ENCODE measurements at regions not wholly inside any gene's neighbourhood (a gene's known extent, or its start where the extent isn't known, plus 50 kb on each side); places are given as distances from the start of the nearest gene placed in this dataset.

DNA sequence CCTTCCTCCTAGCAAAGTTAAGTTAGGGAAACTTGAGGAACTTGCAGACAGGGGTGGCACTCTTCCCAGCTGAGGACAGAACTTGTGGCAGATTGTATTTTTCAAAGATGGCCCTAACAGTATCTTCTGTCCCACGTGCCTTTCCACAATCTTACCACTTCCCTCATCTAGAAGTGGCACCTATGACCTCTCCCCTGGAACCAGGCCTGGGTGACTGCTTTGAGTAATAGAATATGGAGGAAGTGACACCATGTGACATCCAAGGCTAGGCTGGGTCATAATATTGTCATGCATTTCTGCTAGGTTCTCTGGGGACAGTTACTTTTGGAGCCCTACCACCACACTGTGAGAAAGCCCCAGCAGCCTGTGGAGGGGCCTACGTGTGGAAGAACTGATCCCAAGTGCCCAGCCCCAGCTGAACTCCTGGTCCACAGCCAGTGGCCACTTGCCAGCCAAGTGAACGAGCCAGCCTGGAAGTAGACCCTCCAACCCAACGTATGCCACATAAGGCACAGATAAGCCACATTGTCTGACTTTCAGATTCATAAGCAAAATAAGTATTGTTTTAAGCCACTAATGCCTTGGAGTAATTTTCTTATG lies 193.7 kb downstream of the PTPN20 start:
- TF ChIP-seq, protein P1, sequence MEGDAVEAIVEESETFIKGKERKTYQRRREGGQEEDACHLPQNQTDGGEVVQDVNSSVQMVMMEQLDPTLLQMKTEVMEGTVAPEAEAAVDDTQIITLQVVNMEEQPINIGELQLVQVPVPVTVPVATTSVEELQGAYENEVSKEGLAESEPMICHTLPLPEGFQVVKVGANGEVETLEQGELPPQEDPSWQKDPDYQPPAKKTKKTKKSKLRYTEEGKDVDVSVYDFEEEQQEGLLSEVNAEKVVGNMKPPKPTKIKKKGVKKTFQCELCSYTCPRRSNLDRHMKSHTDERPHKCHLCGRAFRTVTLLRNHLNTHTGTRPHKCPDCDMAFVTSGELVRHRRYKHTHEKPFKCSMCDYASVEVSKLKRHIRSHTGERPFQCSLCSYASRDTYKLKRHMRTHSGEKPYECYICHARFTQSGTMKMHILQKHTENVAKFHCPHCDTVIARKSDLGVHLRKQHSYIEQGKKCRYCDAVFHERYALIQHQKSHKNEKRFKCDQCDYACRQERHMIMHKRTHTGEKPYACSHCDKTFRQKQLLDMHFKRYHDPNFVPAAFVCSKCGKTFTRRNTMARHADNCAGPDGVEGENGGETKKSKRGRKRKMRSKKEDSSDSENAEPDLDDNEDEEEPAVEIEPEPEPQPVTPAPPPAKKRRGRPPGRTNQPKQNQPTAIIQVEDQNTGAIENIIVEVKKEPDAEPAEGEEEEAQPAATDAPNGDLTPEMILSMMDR (IDR thresholded peaks at IDR 0.05; ENCODE audit: low read depth, low read length): no peak
- Histone ChIP-seq H3K9me3 (ENCODE audit: low read depth) (no peaks in the 10 kb centered on the region), H3K27ac (peak overlapping the region; percentile 12), H3K27me3 (no peaks in the 10 kb centered on the region), H3K36me3 (no peaks in the 10 kb centered on the region), H3K4me1 (ENCODE audit: low read depth) (peaks cover 5% of the 10 kb centered on the region), H3K4me3 (no peak overlapping the region)
- peak in 1 of 2 donors; percentile 8 for DNase-seq (ENCODE audit: low read depth in 1 of 2, low spot score in 1 of 2)

DNA sequence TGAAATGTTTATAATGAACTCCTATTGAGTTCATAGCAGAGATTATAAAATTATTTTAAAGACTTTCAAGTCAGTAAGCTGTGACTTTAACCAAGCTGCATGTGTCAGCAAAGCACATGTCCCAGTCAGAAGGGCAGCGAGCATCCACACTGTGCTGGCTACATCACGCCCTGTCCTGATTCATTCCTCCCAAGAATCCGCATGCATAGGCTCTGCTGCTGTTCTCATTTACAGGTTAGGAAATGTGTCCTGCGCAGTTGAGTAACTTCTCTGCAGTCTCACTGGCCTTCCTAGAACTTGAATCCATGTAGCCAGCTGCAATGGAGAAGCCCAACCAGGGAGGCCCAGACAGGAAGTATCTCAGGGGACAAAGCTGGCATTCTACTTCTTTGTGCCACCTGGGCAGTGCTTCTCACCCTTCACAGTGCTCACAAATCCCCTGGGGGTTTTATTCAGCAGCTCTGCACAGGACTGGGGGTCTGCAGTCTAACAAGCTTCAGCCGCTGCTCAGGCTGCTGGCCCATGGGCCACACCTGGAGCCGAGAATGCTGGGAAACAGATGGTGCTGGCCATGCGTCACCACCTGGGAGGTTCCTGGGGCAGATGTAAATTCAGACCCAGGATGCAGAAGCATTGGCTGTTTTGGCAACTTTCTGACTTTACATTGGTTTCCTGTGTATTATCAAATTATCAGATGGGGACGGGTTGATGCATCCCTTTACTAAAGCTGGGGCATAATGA lies 192.8 kb upstream of the GDF10 start:
- TF ChIP-seq, protein P1 (IDR thresholded peaks at IDR 0.05; ENCODE audit: low read depth, low read length): no peak
- H3K4me3 ChIP-seq: no peak overlapping the region
- no peaks in the 10 kb centered on the region for H3K36me3 ChIP-seq
- DNase-seq (ENCODE audit: low read depth in 1 of 2, low spot score in 1 of 2): no peak
- no peaks in the 10 kb centered on the region for H3K27me3 ChIP-seq
- no peak overlapping the region for H3K27ac ChIP-seq
- H3K9me3 ChIP-seq (ENCODE audit: low read depth): no peaks in the 10 kb centered on the region
- peaks cover 5% of the 10 kb centered on the region for H3K4me1 ChIP-seq (ENCODE audit: low read depth)

DNA sequence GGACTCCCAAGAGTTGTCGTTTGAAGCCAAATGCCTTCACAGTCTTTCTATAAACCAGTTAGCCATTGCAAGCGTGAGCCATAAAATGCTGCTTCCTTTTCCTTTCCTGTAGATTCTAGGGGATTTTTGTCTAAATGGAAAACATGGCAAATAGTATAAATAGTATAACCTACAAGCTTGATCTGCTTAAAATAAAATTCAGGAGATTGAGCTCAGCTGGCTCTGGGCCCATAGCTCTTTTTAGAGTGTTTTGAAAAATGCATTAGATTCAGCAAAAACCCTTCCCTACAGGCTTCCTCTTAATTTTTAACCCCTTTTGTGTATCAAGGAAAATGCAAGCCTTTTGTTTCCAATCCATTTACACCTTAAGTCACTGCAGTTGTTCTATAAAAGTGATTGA lies 190.1 kb upstream of the GDF10 start:
- Histone ChIP-seq H3K9me3 (ENCODE audit: low read depth) (no peaks in the 10 kb centered on the region), H3K4me1 (ENCODE audit: low read depth) (no peaks in the 10 kb centered on the region), H3K27me3 (no peaks in the 10 kb centered on the region), H3K36me3 (no peaks in the 10 kb centered on the region), H3K4me3 (no peak overlapping the region), H3K27ac (no peak overlapping the region)
- no peak for DNase-seq (ENCODE audit: low read depth in 1 of 2, low spot score in 1 of 2)
- TF ChIP-seq, protein P1 (IDR thresholded peaks at IDR 0.05; ENCODE audit: low read depth, low read length): no peak

DNA sequence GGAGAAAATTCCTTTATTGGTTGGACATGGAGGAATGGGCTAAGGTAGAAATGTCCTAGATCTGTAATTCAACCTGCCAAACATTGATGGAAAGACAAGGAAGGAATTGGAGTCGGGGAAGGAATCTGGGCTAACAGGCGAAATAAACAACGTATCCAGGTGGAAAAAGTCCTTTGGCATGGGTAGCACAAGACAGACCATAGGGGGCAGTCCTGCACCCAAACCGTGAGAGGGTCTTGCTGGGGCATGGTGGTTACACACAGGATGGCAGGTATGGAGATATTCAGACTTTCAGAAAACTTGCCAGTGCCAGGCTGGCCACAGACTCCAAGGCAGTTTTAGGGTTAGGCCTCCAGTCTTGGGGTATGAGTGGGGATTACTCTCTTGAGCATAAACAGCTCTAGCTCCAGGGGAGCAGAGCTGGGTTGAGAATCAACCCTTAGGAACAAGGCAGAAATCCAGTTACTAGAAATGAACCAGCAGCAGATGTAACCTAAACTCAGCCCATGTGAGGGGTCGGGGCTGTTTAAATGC lies 188.6 kb upstream of the GDF10 start:
- H3K36me3 ChIP-seq: no peaks in the 10 kb centered on the region
- H3K27ac ChIP-seq: no peak overlapping the region
- H3K4me1 ChIP-seq (ENCODE audit: low read depth): no peaks in the 10 kb centered on the region
- H3K4me3 ChIP-seq: no peak overlapping the region
- H3K9me3 ChIP-seq (ENCODE audit: low read depth): no peaks in the 10 kb centered on the region
- DNase-seq (ENCODE audit: low read depth in 1 of 2, low spot score in 1 of 2): no peak
- H3K27me3 ChIP-seq: no peaks in the 10 kb centered on the region
- TF ChIP-seq, protein P1 (IDR thresholded peaks at IDR 0.05; ENCODE audit: low read depth, low read length): no peak

DNA sequence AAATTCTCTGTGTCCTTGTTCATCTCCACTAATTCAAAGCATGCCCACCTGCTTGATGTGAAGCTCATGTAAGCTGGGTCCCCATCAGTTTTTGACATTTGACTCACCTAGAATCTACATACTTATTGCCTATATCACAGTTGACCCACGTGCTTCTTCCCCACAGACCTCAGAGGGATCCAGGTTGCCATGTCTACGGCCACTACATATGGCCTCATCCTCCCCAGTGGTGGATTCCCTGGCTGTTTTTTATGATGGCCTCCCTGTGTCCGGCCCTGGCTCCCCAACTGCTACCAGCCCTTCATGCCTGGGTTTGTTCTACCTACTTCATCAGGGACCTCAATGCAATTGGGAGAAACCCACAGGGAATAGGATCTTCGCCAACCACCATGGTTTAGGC lies 187.4 kb upstream of the GDF10 start:
- DNase-seq (ENCODE audit: low read depth in 1 of 2, low spot score in 1 of 2): no peak
- H3K4me1 ChIP-seq (ENCODE audit: low read depth): no peaks in the 10 kb centered on the region
- no peak overlapping the region for H3K4me3 ChIP-seq
- H3K36me3 ChIP-seq: no peaks in the 10 kb centered on the region
- no peaks in the 10 kb centered on the region for H3K27me3 ChIP-seq
- TF ChIP-seq, protein P1 (IDR thresholded peaks at IDR 0.05; ENCODE audit: low read depth, low read length): no peak
- no peaks in the 10 kb centered on the region for H3K9me3 ChIP-seq (ENCODE audit: low read depth)
- no peak overlapping the region for H3K27ac ChIP-seq
